K562 (cell line): ENCODE measurements at regions not wholly inside any gene's neighbourhood (a gene's known extent, or its start where the extent isn't known, plus 50 kb on each side); places are given as distances from the start of the nearest gene placed in this dataset.

Source experiments
- ATAC-seq: fragments of 200-7000 bp; cut with Tn5 transposase; 3 replicates; pipeline ENCODE4 v1.9.1; 2020; ENCODE audit warnings: moderate library complexity
- BruUV-seq: library from RNA; stranded (reverse); fragments of 400-500 nt; replicated peaks from 2 replicates; lab custom pipeline; 2021; lab: Mats Ljungman, UMichigan
- CTCF ChIA-PET: fragments of 300-600 bp; formaldehyde crosslinking; extraction: SDS; loops from one replicate; lab custom pipeline; 2021; ENCODE audit warnings: low intra/inter-chr PET ratio; lab: Yijun Ruan, JAX
- POLR2A ChIA-PET: fragments of 300-600, 350-650 bp; sonication (Branson Sonifier 250); formaldehyde crosslinking; extraction: SDS; loops from one replicate; lab custom pipeline; 2021; ENCODE audit warnings: antibody characterized with exemption, inconsistent platforms; lab: Yijun Ruan, JAX
- DNase-seq, 4 experiments: peaks; one replicate each; pipeline versions ENCODE4 v3.0.0 to v3.0.0-alpha.2; 2011 to 2018; ENCODE audit warnings: low spot score in 3 of 4, mixed read lengths in 3 of 4; ENCODE audit errors: extremely low read depth in 1 of 4
- FAIRE-seq: peaks from 2 replicates; lab custom pipeline; 2011; peaks lifted over from hg19 to GRCh38; lab: Jason Lieb, UNC
- H2AFZ ChIP-seq: 2 replicates; pipeline ENCODE4 v1.6.0; 2011; ENCODE audit warnings: low read depth, low read length, control low read depth, inconsistent platforms
- H3K27ac ChIP-seq: fragments of 200-600 bp; 3 replicates; pipeline ENCODE4 v1.8.0; 2011; ENCODE audit warnings: low read depth, mild to moderate bottlenecking, control low read depth, inconsistent platforms, low read length, moderate library complexity, mixed read lengths; ENCODE audit errors: extremely low read depth
- H3K27me3 ChIP-seq, 2 experiments: fragments of 300-600 bp in 1 of 2; 2 replicates in 1 of 2; 3 replicates in 1 of 2; pipeline versions ENCODE4 v1.6.0 to v1.8.0; 2011; ENCODE audit warnings: inconsistent platforms in 2 of 2, low read length in 2 of 2, mild to moderate bottlenecking in 1 of 2, mixed read lengths in 1 of 2, moderate library complexity in 1 of 2; ENCODE audit not compliant: control insufficient read depth in 2 of 2, insufficient read depth in 2 of 2
- H3K36me3 ChIP-seq: fragments of 300-600 bp; 3 replicates; pipeline ENCODE4 v1.8.0; 2011; ENCODE audit warnings: mild to moderate bottlenecking, low read length, inconsistent platforms; ENCODE audit not compliant: control insufficient read depth, insufficient read depth
- H3K4me1 ChIP-seq, 2 experiments: fragments of 200-600 bp in 1 of 2; replicated peaks in 1 of 2; 2 replicates in 1 of 2; 3 replicates in 1 of 2; pipeline versions ENCODE4 v1.5.1 to v1.8.0; 2011; ENCODE audit warnings: inconsistent platforms in 2 of 2, low read length in 2 of 2, mild to moderate bottlenecking in 1 of 2, mixed read lengths in 1 of 2, moderate library complexity in 1 of 2; ENCODE audit not compliant: control insufficient read depth in 2 of 2, insufficient read depth in 2 of 2
- H3K4me2 ChIP-seq: 2 replicates; pipeline ENCODE4 v1.6.1; 2011; ENCODE audit warnings: low read length, control low read depth, inconsistent platforms, mixed read lengths; ENCODE audit not compliant: insufficient read depth
- H3K4me3 ChIP-seq: fragments of 200-600 bp; sonication (generic), shearing (Covaris generic); 2 replicates; pipeline ENCODE4 v1.5.1; 2016; ENCODE audit warnings: control low read depth, inconsistent platforms
- H3K79me2 ChIP-seq: fragments of 200-600 bp; 3 replicates; pipeline ENCODE4 v1.8.0; 2011; ENCODE audit warnings: low read length, inconsistent platforms; ENCODE audit not compliant: control insufficient read depth, insufficient read depth
- H3K9ac ChIP-seq, 2 experiments: 2 replicates each; pipeline versions ENCODE4 v1.6.0 to v1.6.1; 2011; ENCODE audit warnings: low read depth in 2 of 2, low read length in 2 of 2, control low read depth in 1 of 2, inconsistent platforms in 1 of 2, mild to moderate bottlenecking in 1 of 2, mixed read lengths in 1 of 2; ENCODE audit not compliant: insufficient read depth in 1 of 2
- H3K9me1 ChIP-seq: one replicate; pipeline ENCODE4 v1.6.0; 2011; ENCODE audit warnings: inconsistent platforms, mild to moderate bottlenecking, low read length, moderate library complexity; ENCODE audit not compliant: control insufficient read depth, insufficient read depth
- H3K9me3 ChIP-seq: replicated peaks from 2 replicates; pipeline ENCODE4 v1.5.1; 2011; ENCODE audit warnings: low read depth, low read length, inconsistent platforms; ENCODE audit not compliant: control insufficient read depth, insufficient read depth
- H4K20me1 ChIP-seq: replicated peaks from 2 replicates; pipeline ENCODE4 v1.6.1; 2011; ENCODE audit warnings: low read length, inconsistent platforms, mixed read lengths; ENCODE audit not compliant: control insufficient read depth, insufficient read depth
- ATF6 ChIP-seq: sonication (generic); formaldehyde crosslinking; IDR thresholded peaks from 2 replicates; pipeline ENCODE4 v1.4.0; 2020; ENCODE audit warnings: mild to moderate bottlenecking, missing genetic modification reagents
- BCOR ChIP-seq: fragments of 450-650 bp; IDR thresholded peaks from 2 replicates; pipeline ENCODE4 v1.6.1; 2016
- CC2D1A ChIP-seq: fragments of 450-650 bp; IDR thresholded peaks from 2 replicates; pipeline ENCODE4 v1.6.1; 2017; ENCODE audit warnings: mild to moderate bottlenecking
- POLR2AphosphoS5 ChIP-seq: IDR thresholded peaks from 2 replicates; pipeline ENCODE4 v1.6.1; 2011; ENCODE audit warnings: mild to moderate bottlenecking, low read depth, low read length, moderate library complexity; ENCODE audit not compliant: control insufficient read depth, insufficient read depth
- RCOR1 ChIP-seq, 2 experiments: IDR thresholded peaks; 2 replicates each; pipeline ENCODE4 v1.6.1; 2012; ENCODE audit warnings: low read depth in 2 of 2, low read length in 2 of 2, borderline replicate concordance in 1 of 2, improper control_type of control experiment in 1 of 2
- ZNF140 ChIP-seq: fragments of 250-450 bp; sonication (Bioruptor Pico); IDR thresholded peaks from 2 replicates; pipeline ENCODE4 v1.8.0; 2021; ENCODE audit warnings: moderate library complexity, mild to moderate bottlenecking, inconsistent platforms
- WGBS: fragments of 100-300 bp; shearing (Covaris generic); methylation state at CpG from one replicate; pipeline ENCODE4 v1.1.6; 2016; ENCODE audit warnings: low coverage, mixed read lengths; ENCODE audit not compliant: insufficient coverage; ENCODE audit errors: missing lambda C conversion rate; 5-methylcytosine and 5-hydroxymethylcytosine counted together
- in situ Hi-C: fragments of 300-500 bp; cut with MboI; formaldehyde crosslinking; loops from 4 replicates; pipeline ENCODE4 v1.15.0; 2018; ENCODE audit warnings: inconsistent platforms, mixed read lengths
- intact Hi-C: fragments of 100-400 bp; cut with micrococcal nuclease; formaldehyde crosslinking; loops from 2 replicates; pipeline ENCODE4 v1.14.2; 2022
- TF ChIP-seq, protein P1 (sequence below), 2 experiments: IDR thresholded peaks in 1 of 2; conservative IDR thresholded peaks in 1 of 2; 2 replicates each; pipeline ENCODE4 v1.6.1; 2016; ENCODE audit warnings: low read depth in 2 of 2, mild to moderate bottlenecking in 1 of 2, missing compliant biosample characterization in 1 of 2, missing genetic modification characterization in 1 of 2, moderate library complexity in 1 of 2
- TF ChIP-seq, protein P2 (sequence below): fragments of 250-450 bp; sonication (Bioruptor Pico); IDR thresholded peaks from 2 replicates; pipeline ENCODE4 v1.4.0; 2020; ENCODE audit warnings: mild to moderate bottlenecking, moderate library complexity

- Histone ChIP-seq H4K20me1 (no peaks in the 10 kb centered on the region), H3K79me2 (no peaks in the 10 kb centered on the region), H3K9me3 (no peaks in the 10 kb centered on the region), H3K36me3 (no peaks in the 10 kb centered on the region), H3K4me1 (no peaks in the 10 kb centered on the region), H3K27me3 (no peaks in the 10 kb centered on the region), H3K4me3 (no peak overlapping the region), H3K9ac (no peak overlapping the region), H2AFZ (no peak overlapping the region), H3K9me1 (no peaks in the 10 kb centered on the region), H3K27ac (no peak overlapping the region), H3K4me2 (no peak overlapping the region)
- ChIA-PET POLR2A (no interaction called here), CTCF (no interaction called here)
- DNase-seq: no peak
- no peak for ATAC-seq
- no peak for FAIRE-seq
- BruUV-seq: no TSS peak
- 2% methylated on average over 8 of the region's 8 CpGs for WGBS
- in situ Hi-C loops: no loop called here
- intact Hi-C loops: no loop called here
- TF ChIP-seq, protein P1, sequence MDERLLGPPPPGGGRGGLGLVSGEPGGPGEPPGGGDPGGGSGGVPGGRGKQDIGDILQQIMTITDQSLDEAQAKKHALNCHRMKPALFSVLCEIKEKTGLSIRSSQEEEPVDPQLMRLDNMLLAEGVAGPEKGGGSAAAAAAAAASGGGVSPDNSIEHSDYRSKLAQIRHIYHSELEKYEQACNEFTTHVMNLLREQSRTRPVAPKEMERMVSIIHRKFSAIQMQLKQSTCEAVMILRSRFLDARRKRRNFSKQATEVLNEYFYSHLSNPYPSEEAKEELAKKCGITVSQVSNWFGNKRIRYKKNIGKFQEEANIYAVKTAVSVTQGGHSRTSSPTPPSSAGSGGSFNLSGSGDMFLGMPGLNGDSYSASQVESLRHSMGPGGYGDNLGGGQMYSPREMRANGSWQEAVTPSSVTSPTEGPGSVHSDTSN (CRISPR knock-in tag; IDR thresholded peaks at IDR 0.05; ENCODE audit: low read depth): no peak
- TF ChIP-seq, protein P1 (tag; conservative IDR thresholded peaks at IDR 0.05; ENCODE audit: low read depth): no peak
- TF ChIP-seq ATF6 (CRISPR knock-in tag) (no peak), CC2D1A (no peak), RCOR1 (IDR thresholded peaks at IDR 0.05; ENCODE audit: borderline replicate concordance in 1 of 2, low read depth in 2 of 2, low read length in 2 of 2) (no peak), ZNF140 (no peak), POLR2AphosphoS5 (no peak), BCOR (no peak)
- TF ChIP-seq, protein P2, sequence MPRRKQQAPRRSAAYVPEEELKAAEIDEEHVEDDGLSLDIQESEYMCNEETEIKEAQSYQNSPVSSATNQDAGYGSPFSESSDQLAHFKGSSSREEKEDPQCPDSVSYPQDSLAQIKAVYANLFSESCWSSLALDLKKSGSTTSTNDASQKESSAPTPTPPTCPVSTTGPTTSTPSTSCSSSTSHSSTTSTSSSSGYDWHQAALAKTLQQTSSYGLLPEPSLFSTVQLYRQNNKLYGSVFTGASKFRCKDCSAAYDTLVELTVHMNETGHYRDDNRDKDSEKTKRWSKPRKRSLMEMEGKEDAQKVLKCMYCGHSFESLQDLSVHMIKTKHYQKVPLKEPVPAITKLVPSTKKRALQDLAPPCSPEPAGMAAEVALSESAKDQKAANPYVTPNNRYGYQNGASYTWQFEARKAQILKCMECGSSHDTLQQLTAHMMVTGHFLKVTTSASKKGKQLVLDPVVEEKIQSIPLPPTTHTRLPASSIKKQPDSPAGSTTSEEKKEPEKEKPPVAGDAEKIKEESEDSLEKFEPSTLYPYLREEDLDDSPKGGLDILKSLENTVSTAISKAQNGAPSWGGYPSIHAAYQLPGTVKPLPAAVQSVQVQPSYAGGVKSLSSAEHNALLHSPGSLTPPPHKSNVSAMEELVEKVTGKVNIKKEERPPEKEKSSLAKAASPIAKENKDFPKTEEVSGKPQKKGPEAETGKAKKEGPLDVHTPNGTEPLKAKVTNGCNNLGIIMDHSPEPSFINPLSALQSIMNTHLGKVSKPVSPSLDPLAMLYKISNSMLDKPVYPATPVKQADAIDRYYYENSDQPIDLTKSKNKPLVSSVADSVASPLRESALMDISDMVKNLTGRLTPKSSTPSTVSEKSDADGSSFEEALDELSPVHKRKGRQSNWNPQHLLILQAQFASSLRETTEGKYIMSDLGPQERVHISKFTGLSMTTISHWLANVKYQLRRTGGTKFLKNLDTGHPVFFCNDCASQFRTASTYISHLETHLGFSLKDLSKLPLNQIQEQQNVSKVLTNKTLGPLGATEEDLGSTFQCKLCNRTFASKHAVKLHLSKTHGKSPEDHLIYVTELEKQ (CRISPR knock-in tag): no peak
Measured at GRCh38 chr1:118258975-118259374, 73.9 kb upstream of the SPAG17 start.
